NCI-H510A (cell line): ENCODE measurements at regions not wholly inside any gene's neighbourhood (a gene's known extent, or its start where the extent isn't known, plus 50 kb on each side); places are given as distances from the start of the nearest gene placed in this dataset.
A peak's percentile ranks its signal among the peaks of the same experiment; 100 is the strongest.
"Not testable (repeated sequence)": the region's sequence is repeated elsewhere in the genome, so short reads cannot be mapped to it uniquely, and the experiment has no call there.

Experiments
- DNase-seq: peaks from one replicate; lab custom pipeline; 2025; lab: John Stamatoyannopoulos, UW

GRCh38 chr22:25456300-25457043 lies 108.0 kb upstream of the GRK3 start:
- not testable (repeated sequence) for DNase-seq

- DNase-seq = not testable (repeated sequence)
Measured at GRCh38 chr22:25458631-25459030, 105.8 kb upstream of the GRK3 start.

- DNase-seq = not testable (repeated sequence)
Measured at GRCh38 chr22:25460682-25461081, 103.8 kb upstream of the GRK3 start.

GRCh38 chr22:25461301-25461700 lies 103.2 kb upstream of the GRK3 start:
- no peak for DNase-seq

- DNase-seq = not testable (repeated sequence)
Measured at GRCh38 chr22:25462474-25463346, 101.8 kb upstream of the GRK3 start.

GRCh38 chr22:25463347-25463628 lies 101.2 kb upstream of the GRK3 start:
- not testable (repeated sequence) for DNase-seq

- DNase-seq = not testable (repeated sequence)
Measured at GRCh38 chr22:25464326-25464725, 100.1 kb upstream of the GRK3 start.

- no peak for DNase-seq
Measured at GRCh38 chr22:25465949-25466348, 98.5 kb upstream of the GRK3 start.

GRCh38 chr22:25472382-25472781 lies 92.1 kb upstream of the GRK3 start:
- DNase-seq = no peak

- DNase-seq = peak; percentile 81
Measured at GRCh38 chr22:25475257-25476022, 89.0 kb upstream of the GRK3 start.

- no peak for DNase-seq
Measured at GRCh38 chr22:25477358-25477757, 87.1 kb upstream of the GRK3 start.

- DNase-seq = no peak
Measured at GRCh38 chr22:25478111-25478510, 86.4 kb upstream of the GRK3 start.

GRCh38 chr22:25478528-25478927 lies 85.9 kb upstream of the GRK3 start:
- DNase-seq = no peak

GRCh38 chr22:25480868-25481267 lies 83.6 kb upstream of the GRK3 start:
- not testable (repeated sequence) for DNase-seq

- DNase-seq = no peak
Measured at GRCh38 chr22:25482091-25482760, 82.2 kb upstream of the GRK3 start.

- DNase-seq = no peak
Measured at GRCh38 chr22:25482868-25483639, 81.4 kb upstream of the GRK3 start.

GRCh38 chr22:25483931-25484330 lies 80.5 kb upstream of the GRK3 start:
- no peak for DNase-seq

GRCh38 chr22:25484521-25485315 lies 79.8 kb upstream of the GRK3 start:
- DNase-seq = no peak

GRCh38 chr22:25485626-25486545 lies 78.6 kb upstream of the GRK3 start:
- no peak for DNase-seq
